HG03378 (cell line): ENCODE measurements at regions not wholly inside any gene's neighbourhood (a gene's known extent, or its start where the extent isn't known, plus 50 kb on each side); places are given as distances from the start of the nearest gene placed in this dataset.

ENCODE experiments used
- ATAC-seq: cut with Tn5 transposase; IDR thresholded peaks from one replicate; pipeline ENCODE4 v1.9.1; 2021; ENCODE audit warnings: mild to moderate bottlenecking, moderate library complexity; ENCODE audit not compliant: unreplicated experiment

- no peak for ATAC-seq
These were observed 272.7 kb upstream of the FOXQ1 start for GRCh38 chr6:1039191-1039590.

DNA sequence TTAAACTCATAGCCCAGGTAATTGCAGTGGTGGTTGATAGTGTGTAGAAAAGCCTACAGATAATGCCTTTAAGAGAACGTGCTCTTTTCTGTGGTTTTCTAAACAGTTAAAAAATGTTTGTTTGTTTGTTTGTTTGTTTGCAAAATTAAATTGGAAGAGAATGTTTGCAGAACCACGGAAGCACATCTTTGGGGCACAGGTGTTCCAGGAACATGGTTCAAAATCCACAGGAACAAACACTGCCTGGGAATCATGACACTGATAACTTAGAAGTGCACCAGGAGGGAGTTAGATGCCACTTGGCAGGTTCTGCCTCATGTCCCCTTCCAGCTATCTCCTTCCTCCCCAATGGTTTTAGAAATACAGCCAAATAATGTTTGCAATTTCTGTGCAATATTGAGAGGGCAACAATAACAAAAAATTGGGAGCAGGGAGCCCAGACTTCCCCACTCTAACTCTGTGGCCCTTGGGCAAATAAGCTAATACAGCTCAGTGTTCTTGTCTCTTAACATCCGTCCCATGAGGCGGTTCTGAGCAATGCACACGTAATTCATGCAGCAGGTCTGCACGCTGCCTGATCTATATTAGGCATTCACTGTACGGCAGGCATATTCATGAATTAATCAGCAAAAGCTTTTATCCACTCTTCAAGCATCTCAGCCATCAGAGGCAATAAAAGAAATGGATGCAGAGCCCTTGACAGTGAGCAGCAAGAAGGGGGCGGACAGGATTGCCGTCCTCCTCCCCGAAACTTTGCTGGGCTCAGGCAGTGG lies 274.3 kb upstream of the FOXQ1 start:
- ATAC-seq: no peak

DNA sequence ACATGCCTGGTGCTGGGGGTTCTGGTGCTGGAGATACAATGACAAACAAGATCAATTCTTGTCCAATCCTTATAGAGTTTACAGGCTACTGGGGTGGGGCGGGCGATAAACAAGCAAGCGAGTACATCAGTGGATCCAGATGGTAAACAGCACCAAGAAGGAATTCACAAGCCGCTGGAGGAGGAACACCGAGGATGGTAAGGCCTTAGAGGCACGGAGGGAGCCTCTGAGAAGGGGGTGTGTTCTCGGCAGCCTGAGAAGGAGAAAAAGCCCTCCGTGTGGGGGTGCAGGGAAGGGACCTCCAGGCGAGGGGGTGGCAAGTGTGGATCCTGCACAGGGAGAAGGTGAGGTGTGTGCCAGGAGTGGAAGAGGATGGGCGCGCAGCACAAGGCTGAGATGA lies 276.5 kb upstream of the FOXQ1 start:
- no peak for ATAC-seq

GRCh38 chr6:1031720-1032119 lies 280.2 kb upstream of the FOXQ1 start:
- ATAC-seq: no peak

DNA sequence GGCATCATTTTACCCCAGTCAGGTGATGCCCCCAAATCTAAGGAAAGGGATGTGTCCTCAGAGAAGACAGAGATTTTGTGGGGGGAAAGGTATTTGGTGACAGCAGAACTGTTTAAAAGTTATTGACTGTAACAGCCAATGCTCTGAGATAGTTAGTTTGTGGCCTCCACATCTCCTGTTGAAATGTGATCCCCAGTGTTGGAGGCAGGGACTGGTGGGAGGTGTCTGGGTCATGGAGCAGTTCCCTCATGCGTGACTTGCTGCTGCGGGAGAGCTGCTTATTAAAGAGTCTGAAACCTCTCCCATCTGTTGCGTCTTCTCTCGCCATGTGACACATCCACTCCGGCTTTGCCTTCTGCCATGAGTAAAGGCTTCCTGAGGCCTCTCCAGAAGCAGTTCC lies 282.8 kb upstream of the FOXQ1 start:
- no peak for ATAC-seq

DNA sequence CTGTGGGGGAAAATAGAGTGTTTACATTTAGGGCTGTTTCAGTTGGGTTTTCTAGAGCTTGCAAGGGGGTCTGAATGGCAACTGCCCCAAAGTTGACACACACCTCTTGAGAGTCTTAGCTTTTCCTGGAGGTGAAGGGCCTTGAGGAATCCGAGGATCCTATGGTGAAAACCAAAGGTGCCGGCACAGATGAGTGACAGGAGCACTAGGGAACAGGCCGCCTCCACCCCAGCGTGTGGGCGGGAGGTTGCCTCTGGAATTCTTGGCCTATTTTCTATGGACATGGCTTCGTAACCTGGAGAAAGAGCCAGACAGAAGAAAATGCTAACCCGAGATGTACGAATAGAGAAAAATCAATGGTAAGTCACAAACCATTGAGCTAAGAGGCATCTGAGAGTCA lies 283.2 kb upstream of the FOXQ1 start:
- ATAC-seq: no peak

- no peak for ATAC-seq
These were observed 283.9 kb upstream of the FOXQ1 start for GRCh38 chr6:1027795-1028569.

GRCh38 chr6:1027109-1027794 lies 284.6 kb upstream of the FOXQ1 start:
- ATAC-seq: no peak

DNA sequence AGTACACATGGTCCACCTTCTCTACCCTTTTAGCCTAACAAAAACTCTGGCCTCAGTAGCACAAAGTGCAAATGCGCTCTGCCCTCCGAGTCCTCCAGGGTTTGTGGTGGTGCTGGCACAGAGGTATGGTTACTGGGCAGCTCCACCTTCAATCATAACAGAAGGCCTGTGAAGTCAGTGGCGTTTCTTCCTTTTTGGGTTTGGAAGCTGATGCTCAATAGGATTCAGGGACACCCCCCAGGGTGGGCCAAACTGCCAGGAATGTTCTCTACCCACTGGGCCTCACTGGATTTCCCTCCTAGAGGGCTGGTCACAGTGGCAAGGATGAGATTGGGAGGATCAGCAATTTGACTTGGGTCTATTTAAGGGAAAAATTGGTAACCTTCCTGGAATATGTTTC lies 286.1 kb upstream of the FOXQ1 start:
- ATAC-seq: no peak

DNA sequence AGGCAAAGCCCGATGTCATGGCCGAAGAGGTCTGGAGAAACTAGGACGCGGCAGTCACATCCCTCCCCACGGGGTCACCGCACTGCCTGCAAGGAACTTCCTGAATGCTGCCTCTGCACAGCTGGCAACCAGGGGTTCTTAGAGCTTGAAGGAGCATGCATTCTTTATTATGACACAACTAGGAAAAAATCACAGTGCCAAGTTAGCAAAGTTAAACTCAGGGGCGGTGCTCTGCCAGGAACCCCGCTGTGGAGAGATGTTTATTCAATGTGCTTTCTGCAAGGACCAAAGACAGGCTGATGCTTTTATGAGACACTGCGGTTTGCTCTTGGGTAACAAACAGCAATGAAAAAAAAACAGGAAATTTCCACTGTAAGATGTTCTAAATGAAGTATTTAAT lies 287.3 kb upstream of the FOXQ1 start:
- ATAC-seq: no peak

GRCh38 chr6:1024161-1024560 lies 287.7 kb upstream of the FOXQ1 start:
- ATAC-seq: no peak

GRCh38 chr6:1023229-1023628 lies 288.7 kb upstream of the FOXQ1 start:
- no peak for ATAC-seq

- ATAC-seq: no peak
These were observed 289.2 kb upstream of the FOXQ1 start for GRCh38 chr6:1022719-1023118.

- ATAC-seq: no peak
These were observed 291.1 kb upstream of the FOXQ1 start for GRCh38 chr6:1020837-1021236.

- ATAC-seq: no peak
These were observed 291.8 kb upstream of the FOXQ1 start for GRCh38 chr6:1020133-1020532.

DNA sequence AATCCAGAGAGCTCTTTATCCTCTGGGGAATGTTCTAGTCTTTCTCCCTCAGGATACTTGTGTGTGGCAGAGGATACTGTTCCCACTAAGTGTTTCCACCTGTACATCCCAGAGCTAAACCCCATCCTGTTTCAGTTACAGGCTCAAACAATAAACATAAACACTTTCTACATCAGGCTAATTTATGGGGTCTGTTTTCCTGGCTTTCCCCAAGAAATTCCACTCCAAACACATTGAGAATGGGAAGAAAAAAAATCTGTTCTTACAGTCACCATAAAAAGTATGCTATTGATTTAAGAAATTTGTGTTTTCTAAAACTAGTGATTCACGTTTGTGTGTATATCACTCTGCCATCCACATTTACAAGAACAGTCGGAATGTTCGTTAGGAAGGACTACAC lies 293.9 kb upstream of the FOXQ1 start:
- no peak for ATAC-seq

DNA sequence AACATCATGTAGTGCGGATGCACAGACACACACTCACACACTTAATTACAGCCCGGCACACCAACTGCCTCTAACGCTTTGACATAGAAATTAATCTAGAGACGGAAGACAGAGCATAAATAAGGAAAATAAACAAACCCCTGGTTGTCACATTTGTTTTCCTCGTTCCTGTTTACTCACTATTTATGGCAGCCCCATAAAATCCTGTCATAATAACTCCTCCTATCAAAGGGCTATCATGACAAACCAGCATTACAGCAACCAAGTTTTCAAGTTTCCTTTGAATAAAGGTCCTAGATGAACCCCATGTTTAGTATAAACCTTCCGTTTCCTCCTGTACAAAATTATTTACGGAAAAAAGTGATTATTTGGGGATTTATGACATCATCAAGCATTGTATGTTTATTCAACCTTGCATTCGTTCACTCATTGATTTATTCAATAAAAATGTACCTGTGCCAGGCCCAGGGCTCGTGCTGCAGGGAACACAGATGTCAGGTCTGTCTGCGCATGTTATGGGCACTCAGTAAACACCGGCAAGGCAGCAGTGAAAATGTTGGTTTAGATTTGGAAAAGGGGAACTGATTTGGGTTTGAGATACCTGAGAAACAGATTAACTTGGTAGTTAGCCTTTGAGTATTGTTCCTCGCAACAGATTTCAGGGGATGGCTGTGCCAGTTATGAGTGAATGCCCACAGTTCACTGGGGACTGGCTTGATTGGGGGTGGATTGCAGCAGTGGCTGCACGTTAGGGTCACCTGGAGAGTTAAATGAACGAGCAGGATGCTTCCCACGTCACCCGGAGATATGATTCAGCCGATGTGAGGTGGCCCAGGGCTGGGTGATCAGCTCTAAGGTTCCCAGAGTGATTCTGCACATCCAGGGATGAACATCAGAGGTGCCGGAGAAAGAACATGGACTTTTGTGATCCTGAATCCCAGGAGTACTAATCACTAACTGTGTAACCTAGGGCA lies 295.3 kb upstream of the FOXQ1 start:
- ATAC-seq: no peak

DNA sequence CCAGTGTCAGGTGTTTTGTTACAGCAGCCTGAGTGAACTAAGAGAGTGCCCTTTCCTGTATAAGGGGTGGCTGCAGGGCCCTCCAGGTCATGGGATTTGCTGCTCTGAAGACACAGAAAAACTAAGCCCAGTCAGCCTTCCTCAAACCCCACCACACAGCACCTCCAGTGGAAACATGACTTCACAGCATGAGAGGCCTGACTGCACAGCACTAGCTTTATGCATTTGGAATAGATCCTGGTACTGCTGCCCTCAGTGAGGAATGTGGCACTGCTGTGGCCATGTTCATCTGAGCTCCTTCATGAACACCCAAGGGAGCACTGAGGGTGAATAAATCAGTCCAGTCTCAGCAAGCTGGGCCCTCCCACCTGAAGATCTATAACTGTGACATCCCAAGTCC lies 296.1 kb upstream of the FOXQ1 start:
- no peak for ATAC-seq

- ATAC-seq: no peak
These were observed 297.5 kb upstream of the FOXQ1 start for GRCh38 chr6:1014431-1014807.

GRCh38 chr6:1013656-1014430 lies 298.1 kb upstream of the FOXQ1 start:
- no peak for ATAC-seq
